HUES6 (cell line): ENCODE measurements at regions not wholly inside any gene's neighbourhood (a gene's known extent, or its start where the extent isn't known, plus 50 kb on each side); places are given as distances from the start of the nearest gene placed in this dataset.

Source experiments
- H3K27ac ChIP-seq: 2 replicates; pipeline ENCODE4 v1.7.0; 2013; ENCODE audit warnings: low read depth, mild to moderate bottlenecking, low read length, inconsistent platforms
- H3K27me3 ChIP-seq: 2 replicates; pipeline ENCODE4 v1.6.1; 2013; ENCODE audit warnings: low read length; ENCODE audit not compliant: control insufficient read depth, insufficient read depth
- H3K36me3 ChIP-seq: 2 replicates; pipeline ENCODE4 v1.6.1; 2013; ENCODE audit warnings: low read length; ENCODE audit not compliant: control insufficient read depth, insufficient read depth
- H3K4me1 ChIP-seq: 2 replicates; pipeline ENCODE4 v1.6.1; 2013; ENCODE audit warnings: low read length; ENCODE audit not compliant: control insufficient read depth, insufficient read depth
- H3K4me3 ChIP-seq: 2 replicates; pipeline ENCODE4 v1.5.1; 2013; ENCODE audit warnings: low read depth, low read length
- H3K9ac ChIP-seq: one replicate; pipeline ENCODE4 v1.6.1; 2013; ENCODE audit warnings: mild to moderate bottlenecking, low read length
- H3K9me3 ChIP-seq: 2 replicates; pipeline ENCODE4 v1.6.1; 2013; ENCODE audit warnings: low read depth, low read length; ENCODE audit not compliant: control insufficient read depth, insufficient read depth

GRCh38 chr22:48541401-48542098 is 1286.1 kb downstream of the BRD1 start:
- H3K27ac ChIP-seq = no peak overlapping the region

GRCh38 chr22:48539261-48539660 is 1288.4 kb downstream of the BRD1 start:
- no peaks in the 10 kb centered on the region for H3K27me3 ChIP-seq
- H3K4me3 ChIP-seq = no peak overlapping the region
- H3K36me3 ChIP-seq = peaks cover 5% of the 10 kb centered on the region; the same call in 1 of the 2 replicates
- no peak overlapping the region for H3K9ac ChIP-seq
- no peak overlapping the region for H3K27ac ChIP-seq
- no peaks in the 10 kb centered on the region for H3K9me3 ChIP-seq
- H3K4me1 ChIP-seq = no peaks in the 10 kb centered on the region

More at GRCh38 chr22:48541401-48542098, 1286.1 kb downstream of the BRD1 start:
- no peaks in the 10 kb centered on the region for H3K9me3 ChIP-seq
- H3K9ac ChIP-seq = no peak overlapping the region
- no peaks in the 10 kb centered on the region for H3K4me1 ChIP-seq
- H3K4me3 ChIP-seq = no peak overlapping the region
- no peaks in the 10 kb centered on the region for H3K27me3 ChIP-seq
- no peaks in the 10 kb centered on the region for H3K36me3 ChIP-seq

- Histone ChIP-seq H3K4me3 (no peak overlapping the region), H3K27ac (no peak overlapping the region), H3K27me3 (no peaks in the 10 kb centered on the region), H3K36me3 (peaks cover 5% of the 10 kb centered on the region; the same call in 1 of the 2 replicates), H3K4me1 (no peaks in the 10 kb centered on the region), H3K9ac (no peak overlapping the region), H3K9me3 (no peaks in the 10 kb centered on the region)
Measured at GRCh38 chr22:48538291-48538820, 1289.3 kb downstream of the BRD1 start.

GRCh38 chr22:48537343-48537680 is 1290.4 kb downstream of the BRD1 start:
- no peaks in the 10 kb centered on the region for H3K27me3 ChIP-seq

GRCh38 chr22:48536541-48537342 is 1290.9 kb downstream of the BRD1 start:
- no peaks in the 10 kb centered on the region for H3K4me1 ChIP-seq
- H3K27me3 ChIP-seq = no peaks in the 10 kb centered on the region
- H3K27ac ChIP-seq = no peak overlapping the region
- no peaks in the 10 kb centered on the region for H3K9me3 ChIP-seq
- no peak overlapping the region for H3K4me3 ChIP-seq
- no peak overlapping the region for H3K9ac ChIP-seq
- peaks cover 5% of the 10 kb centered on the region; the same call in 1 of the 2 replicates for H3K36me3 ChIP-seq

More at GRCh38 chr22:48537343-48537680, 1290.4 kb downstream of the BRD1 start:
- Histone ChIP-seq H3K4me3 (no peak overlapping the region), H3K4me1 (no peaks in the 10 kb centered on the region), H3K9me3 (no peaks in the 10 kb centered on the region), H3K9ac (no peak overlapping the region), H3K36me3 (peaks cover 5% of the 10 kb centered on the region; the same call in 1 of the 2 replicates), H3K27ac (no peak overlapping the region)

GRCh38 chr22:48535868-48536540 is 1291.7 kb downstream of the BRD1 start:
- H3K36me3 ChIP-seq = peaks cover 5% of the 10 kb centered on the region; the same call in 1 of the 2 replicates
- no peaks in the 10 kb centered on the region for H3K9me3 ChIP-seq
- H3K4me1 ChIP-seq = no peaks in the 10 kb centered on the region
- no peak overlapping the region for H3K4me3 ChIP-seq
- no peaks in the 10 kb centered on the region for H3K27me3 ChIP-seq
- H3K9ac ChIP-seq = no peak overlapping the region
- no peak overlapping the region for H3K27ac ChIP-seq

GRCh38 chr22:48534395-48534958 is 1293.2 kb downstream of the BRD1 start:
- Histone ChIP-seq H3K36me3 (peaks cover 5% of the 10 kb centered on the region; the same call in 1 of the 2 replicates), H3K27ac (no peak overlapping the region), H3K27me3 (no peaks in the 10 kb centered on the region), H3K9me3 (no peaks in the 10 kb centered on the region), H3K4me1 (no peaks in the 10 kb centered on the region), H3K9ac (no peak overlapping the region), H3K4me3 (no peak overlapping the region)

- H3K9ac ChIP-seq = no peak overlapping the region
- H3K36me3 ChIP-seq = peaks cover 5% of the 10 kb centered on the region; the same call in 1 of the 2 replicates
- no peak overlapping the region for H3K4me3 ChIP-seq
- H3K27ac ChIP-seq = no peak overlapping the region
- no peaks in the 10 kb centered on the region for H3K27me3 ChIP-seq
- no peaks in the 10 kb centered on the region for H3K9me3 ChIP-seq
- no peaks in the 10 kb centered on the region for H3K4me1 ChIP-seq
Measured at GRCh38 chr22:48532986-48533385, 1294.7 kb downstream of the BRD1 start.

GRCh38 chr22:48531761-48532435 is 1295.8 kb downstream of the BRD1 start:
- Histone ChIP-seq H3K4me3 (no peak overlapping the region), H3K27me3 (no peaks in the 10 kb centered on the region), H3K9ac (no peak overlapping the region), H3K4me1 (no peaks in the 10 kb centered on the region), H3K9me3 (no peaks in the 10 kb centered on the region), H3K27ac (no peak overlapping the region), H3K36me3 (peaks cover 5% of the 10 kb centered on the region; the same call in 1 of the 2 replicates)

- Histone ChIP-seq H3K27me3 (no peaks in the 10 kb centered on the region), H3K4me3 (no peak overlapping the region), H3K36me3 (peaks cover 5% of the 10 kb centered on the region; the same call in 1 of the 2 replicates)
Measured at GRCh38 chr22:48531108-48531507, 1296.6 kb downstream of the BRD1 start.

More at GRCh38 chr22:48531108-48531507, 1296.6 kb downstream of the BRD1 start:
- Histone ChIP-seq H3K9ac (no peak overlapping the region), H3K27ac (no peak overlapping the region), H3K9me3 (no peaks in the 10 kb centered on the region), H3K4me1 (no peaks in the 10 kb centered on the region)
